OCI-LY7 (cell line): ENCODE measurements at regions not wholly inside any gene's neighbourhood (a gene's known extent, or its start where the extent isn't known, plus 50 kb on each side); places are given as distances from the start of the nearest gene placed in this dataset.

Source experiments
- BruUV-seq: library from RNA; stranded (reverse); fragments of 400-500 nt; replicated peaks from 2 replicates; lab custom pipeline; 2021; lab: Mats Ljungman, UMichigan
- CTCF ChIA-PET: fragments of 300-600 bp; sonication (Branson Sonifier 250); formaldehyde crosslinking; loops from one replicate; lab custom pipeline; 2022; ENCODE audit warnings: antibody characterized with exemption; ENCODE audit not compliant: unreplicated experiment; lab: Charles Lee
- POLR2A ChIA-PET: fragments of 300-600 bp; sonication (Branson Sonifier 250); formaldehyde crosslinking; loops from one replicate; lab custom pipeline; 2022; ENCODE audit warnings: antibody characterized with exemption; lab: Charles Lee
- DNase-seq: peaks from one replicate; pipeline ENCODE4 v3.0.0-alpha.2; 2015; ENCODE audit warnings: low spot score
- H2AFZ ChIP-seq: fragments of 200-600 bp; sonication (generic), shearing (Covaris generic); 2 replicates; pipeline ENCODE4 v1.6.1; 2014; ENCODE audit warnings: mild to moderate bottlenecking, antibody characterized with exemption, low read length, moderate library complexity
- H3K27ac ChIP-seq: fragments of 200-600 bp; sonication (generic); 2 replicates; pipeline ENCODE4 v1.5.1; 2014; ENCODE audit warnings: mixed run types, low read depth, mild to moderate bottlenecking, moderate library complexity, low read length, inconsistent platforms; ENCODE audit not compliant: poor library complexity, severe bottlenecking
- H3K36me3 ChIP-seq: fragments of 200-600 bp; sonication (generic); 2 replicates; pipeline ENCODE4 v1.6.1; 2014; ENCODE audit warnings: mild to moderate bottlenecking, antibody characterized with exemption, low read length, moderate library complexity, mixed read lengths; ENCODE audit not compliant: insufficient read depth
- H3K4me1 ChIP-seq: fragments of 200-600 bp; sonication (generic); 2 replicates; pipeline ENCODE4 v1.5.1; 2014; ENCODE audit warnings: mild to moderate bottlenecking, low read length; ENCODE audit not compliant: insufficient read depth, poor library complexity, severe bottlenecking
- H3K4me2 ChIP-seq: fragments of 200-600 bp; sonication (generic); 2 replicates; pipeline ENCODE4 v1.6.1; 2014; ENCODE audit warnings: mild to moderate bottlenecking, low read length
- H3K4me3 ChIP-seq: fragments of 200-600 bp; sonication (generic); 2 replicates; pipeline ENCODE4 v1.5.1; 2014; ENCODE audit warnings: mild to moderate bottlenecking, low read depth, low read length; ENCODE audit not compliant: poor library complexity, severe bottlenecking
- H3K79me2 ChIP-seq: fragments of 200-600 bp; sonication (generic); 2 replicates; pipeline ENCODE4 v1.6.1; 2016; ENCODE audit warnings: low read depth, mild to moderate bottlenecking, low read length, moderate library complexity, mixed read lengths; ENCODE audit not compliant: insufficient read depth
- H3K9me2 ChIP-seq: fragments of 200-600 bp; sonication (generic); 2 replicates; pipeline ENCODE4 v1.6.1; 2016; ENCODE audit warnings: mild to moderate bottlenecking, low read length, mixed read lengths; ENCODE audit not compliant: insufficient read depth
- H3K9me3 ChIP-seq: fragments of 200-600 bp; sonication (generic); 2 replicates; pipeline ENCODE4 v1.6.1; 2014; ENCODE audit warnings: mild to moderate bottlenecking, mixed run types, low read length, mixed read lengths
- H4K20me1 ChIP-seq: fragments of 200-600 bp; sonication (generic); 2 replicates; pipeline ENCODE4 v1.6.1; 2014; ENCODE audit warnings: mild to moderate bottlenecking, antibody characterized with exemption, low read length, moderate library complexity, mixed read lengths; ENCODE audit not compliant: insufficient read depth
- EZH2phosphoT487 ChIP-seq: fragments of 200-600 bp; sonication (generic); IDR thresholded peaks from 2 replicates; pipeline ENCODE4 v1.6.1; 2018; ENCODE audit warnings: low read depth, borderline replicate concordance, mild to moderate bottlenecking, mixed run types, antibody characterized with exemption, low read length, moderate library complexity, mixed read lengths
- intact Hi-C: fragments of 100-400 bp; cut with micrococcal nuclease; formaldehyde crosslinking; loops from one replicate; pipeline ENCODE4 v1.10.0; 2022; ENCODE audit not compliant: unreplicated experiment
- TF ChIP-seq, protein P1 (sequence below): fragments of 200-600 bp; sonication (generic); conservative IDR thresholded peaks from 2 replicates; pipeline ENCODE4 v1.5.1; 2014; ENCODE audit warnings: mild to moderate bottlenecking, antibody characterized with exemption, low read length, moderate library complexity, mixed read lengths

DNA sequence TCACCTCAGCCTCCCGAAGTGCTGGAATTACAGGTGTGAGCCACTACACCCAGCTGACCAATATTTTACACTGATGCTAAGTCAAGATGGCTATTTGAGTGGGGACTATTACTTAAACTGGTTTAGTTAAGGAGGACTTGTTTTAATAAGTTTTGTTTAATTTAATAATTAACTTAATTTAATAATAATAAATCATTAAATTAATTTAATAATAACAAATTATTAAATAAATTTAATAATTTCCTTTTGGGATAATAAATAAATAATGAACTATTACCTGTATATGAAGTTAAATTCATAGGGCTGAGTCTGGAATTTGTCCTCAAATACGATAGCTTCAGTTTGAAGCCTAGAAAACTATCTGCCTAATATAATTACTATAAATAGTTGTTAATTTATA lies 665.1 kb upstream of the COX7C start:
- POLR2A ChIA-PET = interaction anchor here (0.8 kb wide), 1 partner anchor 21 kb away, joined by 3 read pairs; no protein-coding TSS in a partner anchor

GRCh38 chr5:85967681-85968080 lies 650.1 kb upstream of the COX7C start:
- no peak overlapping the region for H2AFZ ChIP-seq
- intact Hi-C loops = no loop called here
- CTCF ChIA-PET = no interaction called here

More for the DNA sequence above, 665.1 kb upstream of the COX7C start:
- DNase-seq = no peak
- CTCF ChIA-PET = no interaction called here
- intact Hi-C loops = no loop called here
- no peaks in the 10 kb centered on the region for H3K9me3 ChIP-seq
- no peaks in the 10 kb centered on the region for H4K20me1 ChIP-seq
- BruUV-seq = no TSS peak
- TF ChIP-seq EZH2phosphoT487 = no peak
- TF ChIP-seq, protein P1, sequence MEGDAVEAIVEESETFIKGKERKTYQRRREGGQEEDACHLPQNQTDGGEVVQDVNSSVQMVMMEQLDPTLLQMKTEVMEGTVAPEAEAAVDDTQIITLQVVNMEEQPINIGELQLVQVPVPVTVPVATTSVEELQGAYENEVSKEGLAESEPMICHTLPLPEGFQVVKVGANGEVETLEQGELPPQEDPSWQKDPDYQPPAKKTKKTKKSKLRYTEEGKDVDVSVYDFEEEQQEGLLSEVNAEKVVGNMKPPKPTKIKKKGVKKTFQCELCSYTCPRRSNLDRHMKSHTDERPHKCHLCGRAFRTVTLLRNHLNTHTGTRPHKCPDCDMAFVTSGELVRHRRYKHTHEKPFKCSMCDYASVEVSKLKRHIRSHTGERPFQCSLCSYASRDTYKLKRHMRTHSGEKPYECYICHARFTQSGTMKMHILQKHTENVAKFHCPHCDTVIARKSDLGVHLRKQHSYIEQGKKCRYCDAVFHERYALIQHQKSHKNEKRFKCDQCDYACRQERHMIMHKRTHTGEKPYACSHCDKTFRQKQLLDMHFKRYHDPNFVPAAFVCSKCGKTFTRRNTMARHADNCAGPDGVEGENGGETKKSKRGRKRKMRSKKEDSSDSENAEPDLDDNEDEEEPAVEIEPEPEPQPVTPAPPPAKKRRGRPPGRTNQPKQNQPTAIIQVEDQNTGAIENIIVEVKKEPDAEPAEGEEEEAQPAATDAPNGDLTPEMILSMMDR = no peak
- H2AFZ ChIP-seq = no peak overlapping the region
- H3K36me3 ChIP-seq = no peaks in the 10 kb centered on the region
- H3K4me3 ChIP-seq = no peak overlapping the region
- no peaks in the 10 kb centered on the region for H3K9me2 ChIP-seq
- no peak overlapping the region for H3K4me2 ChIP-seq
- H3K79me2 ChIP-seq = no peaks in the 10 kb centered on the region
- H3K27ac ChIP-seq = no peak overlapping the region
- no peaks in the 10 kb centered on the region for H3K4me1 ChIP-seq

DNA sequence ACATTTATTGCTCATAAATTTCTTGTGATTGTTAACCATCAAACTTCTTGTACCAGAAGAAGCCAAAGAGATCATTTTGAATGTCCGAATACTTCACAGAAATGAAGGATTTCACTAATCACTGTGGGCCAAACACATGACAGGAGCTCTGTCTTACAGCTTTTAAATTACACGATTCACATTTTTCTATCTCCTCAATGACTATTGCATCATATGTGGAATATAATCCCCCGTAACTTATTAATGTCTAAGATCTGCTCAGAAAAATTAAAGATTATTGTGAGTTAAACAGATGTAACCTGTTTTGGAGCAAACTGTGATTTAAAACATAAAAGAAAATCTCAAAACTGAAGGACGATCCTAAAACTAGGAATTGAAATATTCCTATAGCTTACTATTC lies 645.2 kb upstream of the COX7C start:
- Histone ChIP-seq H3K27ac (no peak overlapping the region), H3K9me2 (no peaks in the 10 kb centered on the region), H3K36me3 (no peaks in the 10 kb centered on the region), H3K4me3 (no peak overlapping the region), H4K20me1 (no peaks in the 10 kb centered on the region), H2AFZ (no peak overlapping the region), H3K4me1 (no peaks in the 10 kb centered on the region), H3K79me2 (no peaks in the 10 kb centered on the region), H3K9me3 (no peaks in the 10 kb centered on the region), H3K4me2 (no peak overlapping the region)
- ChIA-PET CTCF (no interaction called here), POLR2A (interaction anchor here (0.7 kb wide), 1 partner anchor 405 kb away, joined by 3 read pairs; no protein-coding TSS in a partner anchor)
- no peak for DNase-seq
- intact Hi-C loops = no loop called here
- TF ChIP-seq, protein P1 = no peak
- no peak for TF ChIP-seq EZH2phosphoT487
- BruUV-seq = no TSS peak

More at GRCh38 chr5:85967681-85968080, 650.1 kb upstream of the COX7C start:
- BruUV-seq = no TSS peak
- Histone ChIP-seq H3K4me3 (no peak overlapping the region), H3K9me2 (no peaks in the 10 kb centered on the region), H4K20me1 (no peaks in the 10 kb centered on the region), H3K27ac (no peak overlapping the region), H3K36me3 (no peaks in the 10 kb centered on the region), H3K4me1 (no peaks in the 10 kb centered on the region), H3K4me2 (no peak overlapping the region), H3K79me2 (no peaks in the 10 kb centered on the region), H3K9me3 (no peaks in the 10 kb centered on the region)
- DNase-seq = no peak
- TF ChIP-seq, protein P1 = no peak
- TF ChIP-seq EZH2phosphoT487 = no peak
- POLR2A ChIA-PET = no interaction called here
